Gastrocnemius medialis (tissue), 4 donors: ENCODE measurements at regions not wholly inside any gene's neighbourhood (a gene's known extent, or its start where the extent isn't known, plus 50 kb on each side); places are given as distances from the start of the nearest gene placed in this dataset.
"Not testable (repeated sequence)": the region's sequence is repeated elsewhere in the genome, so short reads cannot be mapped to it uniquely, and the experiment has no call there.

Source experiments
- ATAC-seq, 2 donors: fragments of 150-250 bp; one replicate each; pipeline ENCODE4 v1.9.1; 2016
- DNase-seq, 2 donors: peaks; one replicate each; pipeline ENCODE4 v3.0.0-alpha.2; 2019
- H3K27ac ChIP-seq, 4 donors: fragments of 200-600 bp; sonication (generic); 1 replicate in 1 of 4; 2 replicates in 3 of 4; pipeline ENCODE4 v1.5.1; 2016 to 2018; ENCODE audit warnings: mild to moderate bottlenecking in 2 of 4, moderate library complexity in 1 of 4
- H3K27me3 ChIP-seq, 3 donors: fragments of 200-600 bp; sonication (generic) in 2 of 3; 1 replicate in 1 of 3; 2 replicates in 2 of 3; pipeline versions ENCODE4 v1.5.1 to v1.6.0; 2016 to 2019; ENCODE audit warnings: mild to moderate bottlenecking in 1 of 3, moderate library complexity in 1 of 3
- H3K36me3 ChIP-seq, 2 donors: fragments of 200-600 bp; sonication (generic) in 1 of 2; one replicate each; pipeline ENCODE4 v1.5.1; 2017 to 2018
- H3K4me1 ChIP-seq, 2 donors: fragments of 200-600 bp; sonication (generic) in 1 of 2; one replicate each; pipeline ENCODE4 v1.5.1; 2016 to 2017; ENCODE audit warnings: mild to moderate bottlenecking in 2 of 2
- H3K4me3 ChIP-seq, 4 donors: fragments of 200-600 bp; sonication (generic) in 3 of 4; 1 replicate in 1 of 4; 2 replicates in 3 of 4; pipeline ENCODE4 v1.5.1; 2016 to 2019; ENCODE audit warnings: mild to moderate bottlenecking in 2 of 4
- H3K9me3 ChIP-seq, 3 donors: fragments of 200-600 bp; sonication (generic) in 2 of 3; 1 replicate in 1 of 3; 2 replicates in 2 of 3; pipeline ENCODE4 v1.5.1; 2016 to 2019
- POLR2A ChIP-seq, 2 donors: fragments of 450-650 bp; IDR thresholded peaks; one replicate each; pipeline ENCODE4 v1.6.1; 2017; ENCODE audit warnings: antibody characterized with exemption in 2 of 2, mild to moderate bottlenecking in 2 of 2, moderate library complexity in 2 of 2
- in situ Hi-C, 4 donors: fragments of 200-750 bp; cut with MboI; loops; one replicate each; pipeline versions ENCODE4 v1.15.0 to v1.8.0; 2017; ENCODE audit warnings: low sequenced_read_pairs in 4 of 4
- intact Hi-C: fragments of 100-400 bp; cut with DNase I; formaldehyde crosslinking; loops from one replicate; pipeline ENCODE4 v1.15.1; 2023; ENCODE audit warnings: low total_unique reads
- TF ChIP-seq, protein P1 (sequence below), 5 experiments: fragments of 450-650 bp in 3 of 5; fragments of 200-600 bp in 2 of 5; sonication (generic) in 2 of 5; IDR thresholded peaks in 4 of 5; conservative IDR thresholded peaks in 1 of 5; 1 replicate in 4 of 5; 2 replicates in 1 of 5; pipeline ENCODE4 v1.5.1; 2016 to 2019; ENCODE audit warnings: antibody characterized with exemption in 5 of 5, mild to moderate bottlenecking in 3 of 5, moderate library complexity in 3 of 5

DNA sequence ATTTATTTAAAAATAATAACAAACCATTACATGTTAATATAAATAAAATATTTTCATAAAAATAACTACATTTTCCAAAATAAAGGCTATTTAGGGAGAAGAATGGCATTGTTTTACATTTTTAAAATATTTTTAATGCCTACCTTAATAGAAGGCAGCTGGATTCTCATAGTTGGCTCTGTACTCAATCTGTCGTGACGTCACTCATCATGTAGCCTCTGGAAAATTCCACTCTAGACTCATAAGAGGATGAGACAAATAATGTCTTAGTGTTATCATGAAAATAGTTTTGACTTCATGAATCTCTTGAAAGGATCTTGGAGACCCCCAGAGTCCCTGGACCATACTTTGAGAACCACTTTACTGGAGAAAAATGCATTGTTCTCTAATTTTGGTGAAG, 93.1 kb downstream of the NXNL2 start:
- H3K27me3 ChIP-seq, result no peaks in the 10 kb centered on the region
- H3K36me3 ChIP-seq, result no peaks in the 10 kb centered on the region
- H3K9me3 ChIP-seq, result no peaks in the 10 kb centered on the region
- in situ Hi-C loops (no loop called here), intact Hi-C loops (no loop called here)
- no peak overlapping the region for H3K4me3 ChIP-seq
- DNase-seq, result no peak
- ATAC-seq, result no peak
- no peaks in the 10 kb centered on the region for H3K4me1 ChIP-seq
- H3K27ac ChIP-seq, result no peak overlapping the region
- TF ChIP-seq POLR2A (IDR thresholded peaks at IDR 0.05), result no peak
- TF ChIP-seq, protein P1, sequence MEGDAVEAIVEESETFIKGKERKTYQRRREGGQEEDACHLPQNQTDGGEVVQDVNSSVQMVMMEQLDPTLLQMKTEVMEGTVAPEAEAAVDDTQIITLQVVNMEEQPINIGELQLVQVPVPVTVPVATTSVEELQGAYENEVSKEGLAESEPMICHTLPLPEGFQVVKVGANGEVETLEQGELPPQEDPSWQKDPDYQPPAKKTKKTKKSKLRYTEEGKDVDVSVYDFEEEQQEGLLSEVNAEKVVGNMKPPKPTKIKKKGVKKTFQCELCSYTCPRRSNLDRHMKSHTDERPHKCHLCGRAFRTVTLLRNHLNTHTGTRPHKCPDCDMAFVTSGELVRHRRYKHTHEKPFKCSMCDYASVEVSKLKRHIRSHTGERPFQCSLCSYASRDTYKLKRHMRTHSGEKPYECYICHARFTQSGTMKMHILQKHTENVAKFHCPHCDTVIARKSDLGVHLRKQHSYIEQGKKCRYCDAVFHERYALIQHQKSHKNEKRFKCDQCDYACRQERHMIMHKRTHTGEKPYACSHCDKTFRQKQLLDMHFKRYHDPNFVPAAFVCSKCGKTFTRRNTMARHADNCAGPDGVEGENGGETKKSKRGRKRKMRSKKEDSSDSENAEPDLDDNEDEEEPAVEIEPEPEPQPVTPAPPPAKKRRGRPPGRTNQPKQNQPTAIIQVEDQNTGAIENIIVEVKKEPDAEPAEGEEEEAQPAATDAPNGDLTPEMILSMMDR (IDR thresholded peaks at IDR 0.05 in 4 of 5, conservative IDR thresholded peaks at IDR 0.05 in 1 of 5), result no peak

DNA sequence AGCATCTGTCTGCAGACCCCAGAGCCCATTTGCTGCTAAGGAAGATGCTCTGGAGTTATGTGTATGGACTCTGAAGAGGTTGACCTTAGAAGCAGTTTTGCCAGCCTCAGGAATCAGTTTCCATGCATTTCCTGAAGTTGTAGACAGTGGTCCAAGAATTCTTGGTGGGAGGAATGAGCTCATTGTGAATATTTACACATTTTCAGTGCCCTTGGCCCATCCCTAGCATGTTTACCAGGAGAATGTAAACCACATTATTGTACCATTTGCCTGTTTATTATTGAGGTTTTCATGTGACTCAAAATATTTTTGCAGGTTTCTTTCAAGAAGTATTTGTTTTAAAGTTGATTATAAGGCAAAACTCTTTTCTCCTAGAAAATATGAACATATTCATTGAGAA, 93.8 kb downstream of the NXNL2 start:
- no peaks in the 10 kb centered on the region for H3K36me3 ChIP-seq
- DNase-seq, result no peak
- in situ Hi-C loops, result no loop called here
- H3K4me1 ChIP-seq, result no peaks in the 10 kb centered on the region
- H3K27me3 ChIP-seq, result no peaks in the 10 kb centered on the region
- no peak overlapping the region for H3K27ac ChIP-seq
- H3K9me3 ChIP-seq, result no peaks in the 10 kb centered on the region
- no peak overlapping the region for H3K4me3 ChIP-seq
- TF ChIP-seq, protein P1 (IDR thresholded peaks at IDR 0.05 in 4 of 5, conservative IDR thresholded peaks at IDR 0.05 in 1 of 5), result no peak
- TF ChIP-seq POLR2A (IDR thresholded peaks at IDR 0.05), result no peak
- ATAC-seq, result no peak
- intact Hi-C loops, result no loop called here

DNA sequence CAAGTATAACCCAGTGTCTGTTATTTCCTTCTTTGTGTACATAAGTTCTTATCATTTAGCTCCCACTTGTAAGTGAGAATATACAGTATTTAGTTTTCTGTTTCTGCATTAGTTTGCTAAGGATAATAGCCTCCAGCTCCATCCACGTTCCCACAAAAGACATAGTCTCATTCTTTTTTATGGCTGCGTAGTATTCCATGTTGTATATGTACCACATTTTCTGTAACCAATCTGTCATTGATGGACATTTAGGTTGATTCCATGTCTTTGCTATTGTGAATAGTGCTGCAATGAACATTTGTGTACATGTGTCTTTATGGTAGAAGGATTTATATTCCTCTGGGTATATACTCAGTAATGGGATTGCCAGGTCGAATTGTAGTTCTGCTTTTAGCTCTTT, 95.6 kb downstream of the NXNL2 start:
- H3K9me3 ChIP-seq, H3K36me3 ChIP-seq, H3K4me1 ChIP-seq, H3K27me3 ChIP-seq, DNase-seq, H3K27ac ChIP-seq, H3K4me3 ChIP-seq, in situ Hi-C loops, intact Hi-C loops, ATAC-seq: not testable (repeated sequence)

DNA sequence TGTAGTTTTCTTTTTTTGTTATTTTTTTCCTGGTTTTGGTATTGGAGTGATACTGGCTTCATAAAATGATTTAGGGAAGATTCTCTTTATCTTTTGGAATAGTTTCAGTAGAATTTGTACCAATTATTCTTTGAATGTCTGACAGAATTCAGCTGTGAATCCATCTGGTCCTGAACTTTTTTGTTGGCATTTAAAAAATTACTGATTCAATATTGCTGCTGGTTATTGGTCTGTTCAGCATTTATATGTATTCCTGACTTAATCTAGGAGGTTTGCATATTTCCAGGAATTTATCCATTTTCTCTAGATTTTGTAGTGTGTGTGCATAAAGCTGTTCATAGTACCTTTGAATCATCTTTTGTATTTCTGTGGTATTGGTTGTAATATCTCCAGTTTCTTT, 100.2 kb downstream of the NXNL2 start:
- no peak overlapping the region for H3K27ac ChIP-seq
- DNase-seq (no peak), ATAC-seq (no peak)
- TF ChIP-seq POLR2A (IDR thresholded peaks at IDR 0.05), result no peak
- TF ChIP-seq, protein P1 (IDR thresholded peaks at IDR 0.05 in 4 of 5, conservative IDR thresholded peaks at IDR 0.05 in 1 of 5), result no peak
- H3K9me3 ChIP-seq, result no peaks in the 10 kb centered on the region
- no peaks in the 10 kb centered on the region for H3K27me3 ChIP-seq
- H3K4me3 ChIP-seq, result no peak overlapping the region
- H3K4me1 ChIP-seq, result no peaks in the 10 kb centered on the region
- intact Hi-C loops (no loop called here), in situ Hi-C loops (no loop called here)
- H3K36me3 ChIP-seq, result no peaks in the 10 kb centered on the region

DNA sequence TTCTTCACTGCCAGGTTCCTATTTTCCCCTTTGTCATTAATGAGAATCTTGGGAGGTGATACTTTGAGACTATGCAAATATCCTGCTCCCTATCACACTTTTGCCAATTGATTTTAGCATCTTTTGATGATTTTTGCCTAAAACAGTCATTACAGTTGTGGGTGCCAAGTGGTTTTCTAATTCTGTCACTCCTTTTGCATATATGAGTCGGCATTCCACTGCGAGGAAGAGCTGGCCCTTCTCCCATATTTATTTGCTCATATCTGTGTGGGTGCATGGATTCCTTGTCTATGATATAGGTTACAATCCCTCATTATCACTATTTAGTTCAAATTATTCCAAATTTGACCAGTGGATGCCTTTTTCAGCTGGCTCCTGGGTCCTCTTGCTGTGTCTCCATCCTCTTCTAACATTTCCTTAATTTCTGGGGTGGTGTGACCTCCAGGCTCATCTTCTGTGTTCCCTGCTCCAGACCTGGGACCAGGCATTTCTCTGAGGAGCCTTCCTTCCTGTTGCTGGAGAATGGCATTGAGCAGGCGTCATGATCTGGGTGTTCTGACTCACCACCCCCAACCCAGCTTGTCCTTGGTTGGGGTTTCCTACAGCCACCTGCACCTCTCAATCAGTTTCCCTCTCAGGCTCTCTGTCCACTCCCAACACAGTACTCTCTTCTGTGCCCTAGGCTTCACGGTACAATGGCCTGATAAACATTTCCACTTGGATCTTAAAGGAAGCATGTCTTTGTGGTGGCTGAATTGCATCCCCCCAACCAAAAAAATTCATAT, 106.7 kb downstream of the NXNL2 start:
- DNase-seq (no peak), ATAC-seq (no peak)
- Histone ChIP-seq H3K4me3 (no peak overlapping the region), H3K27me3 (no peaks in the 10 kb centered on the region), H3K36me3 (no peaks in the 10 kb centered on the region), H3K27ac (no peak overlapping the region), H3K4me1 (no peaks in the 10 kb centered on the region), H3K9me3 (no peaks in the 10 kb centered on the region)
- in situ Hi-C loops (no loop called here), intact Hi-C loops (no loop called here)
- TF ChIP-seq POLR2A (IDR thresholded peaks at IDR 0.05), result no peak
- TF ChIP-seq, protein P1 (IDR thresholded peaks at IDR 0.05 in 4 of 5, conservative IDR thresholded peaks at IDR 0.05 in 1 of 5), result no peak
